ENCODE measurements at regions not wholly inside any gene's neighbourhood (a gene's known extent, or its start where the extent isn't known, plus 50 kb on each side); places are given as distances from the start of the nearest gene placed in this dataset.
"Not testable (repeated sequence)": the region's sequence is repeated elsewhere in the genome, so short reads cannot be mapped to it uniquely, and the experiment has no call there.

- not testable (repeated sequence) for FAIRE-seq; DNase-seq (ENCODE audit: low spot score)
Observed at GRCh38 chr2:97312426-97312825, 199.5 kb downstream of the ANKRD36 start.

GRCh38 chr2:97305426-97305825, 192.5 kb downstream of the ANKRD36 start:
- not testable (repeated sequence) for DNase-seq (ENCODE audit: low spot score); FAIRE-seq

DNA sequence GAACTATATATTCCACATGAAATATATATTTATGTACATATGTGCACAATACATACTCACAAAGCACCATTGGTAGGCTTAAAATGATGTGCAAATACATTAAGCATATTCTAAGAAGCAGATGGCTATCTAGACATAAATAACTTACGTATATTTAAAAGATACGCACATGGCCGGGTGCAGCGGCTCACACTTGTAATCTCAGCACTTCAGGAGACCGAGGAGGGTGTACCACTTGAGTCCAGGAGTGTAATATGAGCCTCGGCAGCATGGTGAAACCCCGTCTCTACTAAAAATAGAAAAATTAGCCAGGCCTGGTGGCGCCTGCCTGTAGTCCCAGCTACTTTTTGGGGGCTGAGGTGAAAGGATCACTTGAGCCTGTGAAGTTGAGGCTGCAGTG, 189.9 kb downstream of the ANKRD36 start:
- not testable (repeated sequence) for DNase-seq (ENCODE audit: low spot score); FAIRE-seq

DNA sequence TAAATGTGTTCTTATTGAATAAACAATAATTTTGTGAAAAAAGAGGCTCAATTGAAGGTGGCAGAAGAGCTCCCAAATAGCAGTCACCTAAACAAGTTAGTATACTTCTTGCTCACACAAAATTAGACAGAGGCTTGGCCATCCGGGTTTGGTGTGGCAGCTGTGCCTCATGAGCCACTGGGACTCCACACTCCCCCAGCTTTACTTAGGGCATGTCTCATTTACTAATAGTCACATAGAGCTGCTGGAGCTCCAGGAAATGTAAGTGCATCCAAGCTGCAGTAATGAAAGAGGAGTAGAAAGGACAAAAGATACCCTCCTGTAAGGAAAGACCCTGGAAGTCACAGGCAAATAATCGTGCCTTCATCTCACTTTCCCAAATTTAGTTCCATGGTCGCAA, 188.8 kb downstream of the ANKRD36 start:
- FAIRE-seq; DNase-seq (ENCODE audit: low spot score): not testable (repeated sequence)
